HepG2 (cell line): ENCODE measurements at regions not wholly inside any gene's neighbourhood (a gene's known extent, or its start where the extent isn't known, plus 50 kb on each side); places are given as distances from the start of the nearest gene placed in this dataset.

Experiments
- ATAC-seq: fragments of 200-7000 bp; cut with Tn5 transposase; 3 replicates; pipeline ENCODE4 v1.9.1; 2020; ENCODE audit warnings: mild to moderate bottlenecking, moderate library complexity
- BruUV-seq: library from RNA; stranded (reverse); fragments of 400-500 nt; replicated peaks from 2 replicates; lab custom pipeline; 2021; lab: Mats Ljungman, UMichigan
- CTCF ChIA-PET: fragments of 300-600 bp; formaldehyde crosslinking; extraction: SDS; loops from one replicate; lab custom pipeline; 2021; ENCODE audit warnings: low total read pairs, inconsistent platforms, low intra/inter-chr PET ratio; lab: Yijun Ruan, JAX
- POLR2A ChIA-PET: fragments of 350-600 bp; sonication (Branson Sonifier 250); formaldehyde crosslinking; loops from one replicate; lab custom pipeline; 2020; ENCODE audit warnings: antibody characterized with exemption, inconsistent platforms; lab: Yijun Ruan, JAX
- DNase-seq: peaks from one replicate; pipeline ENCODE4 v3.0.0-alpha.2; 2015; ENCODE audit warnings: low spot score
- FAIRE-seq: peaks from 3 replicates; lab custom pipeline; 2011; peaks lifted over from hg19 to GRCh38; lab: Jason Lieb, UNC
- H2AFZ ChIP-seq: one replicate; pipeline ENCODE4 v1.6.1; 2011; ENCODE audit warnings: low read length, inconsistent platforms
- H3K27ac ChIP-seq: fragments of 300-600 bp; 3 replicates; pipeline ENCODE4 v1.8.0; 2011; ENCODE audit warnings: mixed run types, mild to moderate bottlenecking, mixed read lengths, low read length, inconsistent platforms; ENCODE audit not compliant: insufficient read depth; ENCODE audit errors: extremely low read length
- H3K27me3 ChIP-seq, 2 experiments: fragments of 200-600 bp in 1 of 2; 2 replicates in 1 of 2; 3 replicates in 1 of 2; pipeline versions ENCODE4 v1.6.0 to v1.8.0; 2011; ENCODE audit warnings: low read length in 2 of 2, mild to moderate bottlenecking in 2 of 2, moderate library complexity in 2 of 2, inconsistent platforms in 1 of 2; ENCODE audit not compliant: insufficient read depth in 2 of 2, control insufficient read depth in 1 of 2
- H3K36me3 ChIP-seq, 2 experiments: fragments of 200-600 bp in 1 of 2; replicated peaks in 1 of 2; 2 replicates in 1 of 2; 3 replicates in 1 of 2; pipeline versions ENCODE4 v1.5.1 to v1.8.0; 2011; ENCODE audit warnings: low read length in 2 of 2, inconsistent platforms in 1 of 2; ENCODE audit not compliant: insufficient read depth in 2 of 2, control insufficient read depth in 1 of 2
- H3K4me1 ChIP-seq: 2 replicates; pipeline ENCODE4 v1.5.1; 2012; ENCODE audit warnings: low read length, inconsistent platforms; ENCODE audit not compliant: insufficient read depth
- H3K4me2 ChIP-seq: 2 replicates; pipeline ENCODE4 v1.6.0; 2011; ENCODE audit warnings: low read depth, low read length, inconsistent platforms
- H3K4me3 ChIP-seq, 3 experiments: fragments of 200-600 bp in 1 of 3; sonication (generic), shearing (Covaris generic) in 1 of 3; replicated peaks in 1 of 3; 2 replicates each; pipeline ENCODE4 v1.5.1; 2011 to 2016; ENCODE audit warnings: low read length in 3 of 3, inconsistent platforms in 2 of 3, low read depth in 2 of 3, mild to moderate bottlenecking in 2 of 3, control low read depth in 1 of 3, mixed read lengths in 1 of 3; ENCODE audit not compliant: insufficient read depth in 1 of 3
- H3K79me2 ChIP-seq: one replicate; pipeline ENCODE4 v1.6.1; 2011; ENCODE audit warnings: low read length, inconsistent platforms; ENCODE audit not compliant: insufficient read depth
- H3K9ac ChIP-seq: 2 replicates; pipeline ENCODE4 v1.6.0; 2011; ENCODE audit warnings: mild to moderate bottlenecking, low read depth, low read length, inconsistent platforms; ENCODE audit not compliant: insufficient read depth
- H3K9me3 ChIP-seq: 2 replicates; pipeline ENCODE4 v1.5.1; 2012; ENCODE audit warnings: mild to moderate bottlenecking, low read length
- H4K20me1 ChIP-seq: 2 replicates; pipeline ENCODE4 v1.6.0; 2011; ENCODE audit warnings: inconsistent platforms, mild to moderate bottlenecking, low read length, moderate library complexity; ENCODE audit not compliant: insufficient read depth
- CBX5 ChIP-seq: sonication (generic); formaldehyde crosslinking; IDR thresholded peaks from 2 replicates; pipeline ENCODE4 v1.4.0; 2020; ENCODE audit warnings: missing genetic modification reagents, borderline replicate concordance
- CREM ChIP-seq, 2 experiments: sonication (generic) in 1 of 2; formaldehyde crosslinking in 1 of 2; IDR thresholded peaks; 2 replicates each; pipeline versions ENCODE4 v1.4.0 to v1.6.1; 2016 to 2020; ENCODE audit warnings: antibody characterized with exemption in 1 of 2, mild to moderate bottlenecking in 1 of 2, missing genetic modification reagents in 1 of 2
- FOXO4 ChIP-seq: sonication (generic); formaldehyde crosslinking; conservative IDR thresholded peaks from 2 replicates; pipeline ENCODE4 v1.8.1; 2023; ENCODE audit warnings: missing genetic modification reagents
- GATAD2A ChIP-seq: IDR thresholded peaks from 2 replicates; pipeline ENCODE4 v1.6.1; 2016
- KDM1A ChIP-seq: IDR thresholded peaks from 2 replicates; pipeline ENCODE4 v1.6.1; 2016; ENCODE audit warnings: missing compliant biosample characterization
- MXD4 ChIP-seq: IDR thresholded peaks from 2 replicates; pipeline ENCODE4 v1.6.1; 2016; ENCODE audit warnings: mild to moderate bottlenecking, missing biosample characterization, missing genetic modification reagents
- NFIB ChIP-seq: sonication (generic); formaldehyde crosslinking; IDR thresholded peaks from 2 replicates; pipeline ENCODE4 v1.9.0; 2021; ENCODE audit warnings: missing genetic modification reagents, mild to moderate bottlenecking, borderline replicate concordance
- PHF21A ChIP-seq: sonication (generic); formaldehyde crosslinking; IDR thresholded peaks from 2 replicates; pipeline ENCODE4 v1.5.0; 2020; ENCODE audit warnings: mild to moderate bottlenecking, missing genetic modification reagents
- POLR2AphosphoS2 ChIP-seq: IDR thresholded peaks from 2 replicates; pipeline ENCODE4 v1.6.1; 2011; ENCODE audit warnings: low read depth, low read length, improper control_type of control experiment
- SNAPC2 ChIP-seq: sonication (generic); formaldehyde crosslinking; IDR thresholded peaks from 2 replicates; pipeline ENCODE4 v1.8.1; 2022; ENCODE audit warnings: mild to moderate bottlenecking, missing genetic modification reagents
- TEAD3 ChIP-seq: optimal IDR thresholded peaks from 2 replicates; pipeline ENCODE3; 2016; ENCODE audit warnings: borderline replicate concordance
- TP53 ChIP-seq: sonication (generic); formaldehyde crosslinking; conservative IDR thresholded peaks from 2 replicates; pipeline ENCODE4 v1.4.0; 2020; ENCODE audit warnings: missing genetic modification reagents
- ZBTB8A ChIP-seq: sonication (generic); formaldehyde crosslinking; IDR thresholded peaks from 2 replicates; pipeline ENCODE4 v1.4.0; 2020; ENCODE audit warnings: mild to moderate bottlenecking, low read depth, missing genetic modification reagents, borderline replicate concordance
- ZNF430 ChIP-seq: sonication (generic); formaldehyde crosslinking; IDR thresholded peaks from 2 replicates; pipeline ENCODE4 v1.9.0; 2021; ENCODE audit warnings: mild to moderate bottlenecking, missing genetic modification reagents
- WGBS: methylation state at CpG from one replicate; pipeline ENCODE4 v1.1.6; 2017; ENCODE audit warnings: low lambda C conversion rate; 5-methylcytosine and 5-hydroxymethylcytosine counted together
- in situ Hi-C: cut with HindIII; loops from 2 replicates; pipeline ENCODE4 v1.10.0; 2017; ENCODE audit warnings: low pct_unique_long_range_greater_than_20kb; ENCODE audit not compliant: extremely low pct_ligation_motif_present
- intact Hi-C: fragments of 100-400 bp; cut with micrococcal nuclease; formaldehyde crosslinking; loops from one replicate; pipeline ENCODE4 v1.10.0; 2022; ENCODE audit not compliant: unreplicated experiment
- TF ChIP-seq, protein P1 (sequence below): IDR thresholded peaks from 2 replicates; pipeline ENCODE4 v1.6.1; 2016; ENCODE audit warnings: missing compliant biosample characterization, missing genetic modification reagents, borderline replicate concordance
- TF ChIP-seq, protein P2 (sequence below): sonication (generic); formaldehyde crosslinking; IDR thresholded peaks from 2 replicates; pipeline ENCODE4 v1.5.0; 2020; ENCODE audit warnings: missing genetic modification reagents
- TF ChIP-seq, protein P3 (sequence below): sonication (generic); formaldehyde crosslinking; IDR thresholded peaks from 2 replicates; pipeline ENCODE4 v1.5.0; 2020; ENCODE audit warnings: mild to moderate bottlenecking, missing genetic modification reagents
- TF ChIP-seq, protein P4 (sequence below): fragments of 450-650 bp; IDR thresholded peaks from 2 replicates; pipeline ENCODE4 v1.6.1; 2017; ENCODE audit warnings: mild to moderate bottlenecking

- in situ Hi-C loops (no loop called here), intact Hi-C loops (no loop called here)
- Histone ChIP-seq H3K27ac (no peak overlapping the region), H3K79me2 (no peaks in the 10 kb centered on the region), H2AFZ (no peak overlapping the region), H3K4me3 (no peak overlapping the region), H3K27me3 (no peaks in the 10 kb centered on the region), H3K9me3 (peaks cover 45% of the 10 kb centered on the region), H3K9ac (no peak overlapping the region), H4K20me1 (no peaks in the 10 kb centered on the region), H3K4me2 (no peak overlapping the region), H3K36me3 (no peaks in the 10 kb centered on the region), H3K4me1 (no peaks in the 10 kb centered on the region)
- DNase-seq (no peak), ATAC-seq (no peak), FAIRE-seq (no peak)
- CTCF ChIA-PET = no interaction called here
- WGBS = 13% methylated on average over 4 of the region's 4 CpGs
- BruUV-seq = no TSS peak
- POLR2A ChIA-PET = no interaction called here
- TF ChIP-seq NFIB (no peak), SNAPC2 (CRISPR knock-in tag) (no peak), CBX5 (CRISPR knock-in tag) (no peak), ZBTB8A (CRISPR knock-in tag) (no peak), POLR2AphosphoS2 (no peak), CREM (IDR thresholded peaks at IDR 0.05) (no peak), CREM (CRISPR knock-in tag; IDR thresholded peaks at IDR 0.05) (no peak), PHF21A (no peak), ZNF430 (CRISPR knock-in tag) (no peak), MXD4 (no peak), TEAD3 (CRISPR knock-in tag) (no peak), GATAD2A (CRISPR knock-in tag) (no peak), TP53 (CRISPR knock-in tag) (no peak), FOXO4 (CRISPR knock-in tag) (no peak), KDM1A (CRISPR knock-in tag) (no peak)
- TF ChIP-seq, protein P1, sequence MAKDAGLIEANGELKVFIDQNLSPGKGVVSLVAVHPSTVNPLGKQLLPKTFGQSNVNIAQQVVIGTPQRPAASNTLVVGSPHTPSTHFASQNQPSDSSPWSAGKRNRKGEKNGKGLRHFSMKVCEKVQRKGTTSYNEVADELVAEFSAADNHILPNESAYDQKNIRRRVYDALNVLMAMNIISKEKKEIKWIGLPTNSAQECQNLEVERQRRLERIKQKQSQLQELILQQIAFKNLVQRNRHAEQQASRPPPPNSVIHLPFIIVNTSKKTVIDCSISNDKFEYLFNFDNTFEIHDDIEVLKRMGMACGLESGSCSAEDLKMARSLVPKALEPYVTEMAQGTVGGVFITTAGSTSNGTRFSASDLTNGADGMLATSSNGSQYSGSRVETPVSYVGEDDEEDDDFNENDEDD (CRISPR knock-in tag) = no peak
- TF ChIP-seq, protein P2, sequence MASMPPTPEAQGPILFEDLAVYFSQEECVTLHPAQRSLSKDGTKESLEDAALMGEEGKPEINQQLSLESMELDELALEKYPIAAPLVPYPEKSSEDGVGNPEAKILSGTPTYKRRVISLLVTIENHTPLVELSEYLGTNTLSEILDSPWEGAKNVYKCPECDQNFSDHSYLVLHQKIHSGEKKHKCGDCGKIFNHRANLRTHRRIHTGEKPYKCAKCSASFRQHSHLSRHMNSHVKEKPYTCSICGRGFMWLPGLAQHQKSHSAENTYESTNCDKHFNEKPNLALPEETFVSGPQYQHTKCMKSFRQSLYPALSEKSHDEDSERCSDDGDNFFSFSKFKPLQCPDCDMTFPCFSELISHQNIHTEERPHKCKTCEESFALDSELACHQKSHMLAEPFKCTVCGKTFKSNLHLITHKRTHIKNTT = no peak
- TF ChIP-seq, protein P3, sequence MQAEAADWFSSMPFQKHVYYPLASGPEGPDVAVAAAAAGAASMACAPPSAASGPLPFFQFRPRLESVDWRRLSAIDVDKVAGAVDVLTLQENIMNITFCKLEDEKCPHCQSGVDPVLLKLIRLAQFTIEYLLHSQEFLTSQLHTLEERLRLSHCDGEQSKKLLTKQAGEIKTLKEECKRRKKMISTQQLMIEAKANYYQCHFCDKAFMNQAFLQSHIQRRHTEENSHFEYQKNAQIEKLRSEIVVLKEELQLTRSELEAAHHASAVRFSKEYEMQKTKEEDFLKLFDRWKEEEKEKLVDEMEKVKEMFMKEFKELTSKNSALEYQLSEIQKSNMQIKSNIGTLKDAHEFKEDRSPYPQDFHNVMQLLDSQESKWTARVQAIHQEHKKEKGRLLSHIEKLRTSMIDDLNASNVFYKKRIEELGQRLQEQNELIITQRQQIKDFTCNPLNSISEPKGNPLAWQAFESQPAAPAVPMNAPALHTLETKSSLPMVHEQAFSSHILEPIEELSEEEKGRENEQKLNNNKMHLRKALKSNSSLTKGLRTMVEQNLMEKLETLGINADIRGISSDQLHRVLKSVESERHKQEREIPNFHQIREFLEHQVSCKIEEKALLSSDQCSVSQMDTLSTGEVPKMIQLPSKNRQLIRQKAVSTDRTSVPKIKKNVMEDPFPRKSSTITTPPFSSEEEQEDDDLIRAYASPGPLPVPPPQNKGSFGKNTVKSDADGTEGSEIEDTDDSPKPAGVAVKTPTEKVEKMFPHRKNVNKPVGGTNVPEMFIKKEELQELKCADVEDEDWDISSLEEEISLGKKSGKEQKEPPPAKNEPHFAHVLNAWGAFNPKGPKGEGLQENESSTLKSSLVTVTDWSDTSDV = no peak
- TF ChIP-seq, protein P4, sequence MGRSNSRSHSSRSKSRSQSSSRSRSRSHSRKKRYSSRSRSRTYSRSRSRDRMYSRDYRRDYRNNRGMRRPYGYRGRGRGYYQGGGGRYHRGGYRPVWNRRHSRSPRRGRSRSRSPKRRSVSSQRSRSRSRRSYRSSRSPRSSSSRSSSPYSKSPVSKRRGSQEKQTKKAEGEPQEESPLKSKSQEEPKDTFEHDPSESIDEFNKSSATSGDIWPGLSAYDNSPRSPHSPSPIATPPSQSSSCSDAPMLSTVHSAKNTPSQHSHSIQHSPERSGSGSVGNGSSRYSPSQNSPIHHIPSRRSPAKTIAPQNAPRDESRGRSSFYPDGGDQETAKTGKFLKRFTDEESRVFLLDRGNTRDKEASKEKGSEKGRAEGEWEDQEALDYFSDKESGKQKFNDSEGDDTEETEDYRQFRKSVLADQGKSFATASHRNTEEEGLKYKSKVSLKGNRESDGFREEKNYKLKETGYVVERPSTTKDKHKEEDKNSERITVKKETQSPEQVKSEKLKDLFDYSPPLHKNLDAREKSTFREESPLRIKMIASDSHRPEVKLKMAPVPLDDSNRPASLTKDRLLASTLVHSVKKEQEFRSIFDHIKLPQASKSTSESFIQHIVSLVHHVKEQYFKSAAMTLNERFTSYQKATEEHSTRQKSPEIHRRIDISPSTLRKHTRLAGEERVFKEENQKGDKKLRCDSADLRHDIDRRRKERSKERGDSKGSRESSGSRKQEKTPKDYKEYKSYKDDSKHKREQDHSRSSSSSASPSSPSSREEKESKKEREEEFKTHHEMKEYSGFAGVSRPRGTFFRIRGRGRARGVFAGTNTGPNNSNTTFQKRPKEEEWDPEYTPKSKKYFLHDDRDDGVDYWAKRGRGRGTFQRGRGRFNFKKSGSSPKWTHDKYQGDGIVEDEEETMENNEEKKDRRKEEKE = no peak
Measured at GRCh38 chr13:56615572-56615971, 525.1 kb upstream of the PRR20A start.
